HEK293T (cell line): ENCODE measurements at regions not wholly inside any gene's neighbourhood (a gene's known extent, or its start where the extent isn't known, plus 50 kb on each side); places are given as distances from the start of the nearest gene placed in this dataset.

Experiments used
- ARNT ChIP-seq: fragments of 450-650 bp; IDR thresholded peaks from 2 replicates; pipeline ENCODE4 v1.6.1; 2017; ENCODE audit warnings: mild to moderate bottlenecking
- BHLHE40 ChIP-seq: fragments of 450-650 bp; IDR thresholded peaks from 2 replicates; pipeline ENCODE4 v1.6.1; 2016; ENCODE audit warnings: mild to moderate bottlenecking, moderate library complexity, borderline replicate concordance
- FOXA1 ChIP-seq: fragments of 450-650 bp; IDR thresholded peaks from 2 replicates; pipeline ENCODE4 v1.6.1; 2016; ENCODE audit warnings: mild to moderate bottlenecking
- FOXK2 ChIP-seq: fragments of 450-650 bp; IDR thresholded peaks from 2 replicates; pipeline ENCODE4 v1.6.1; 2016; ENCODE audit warnings: mild to moderate bottlenecking
- FOXM1 ChIP-seq: fragments of 450-650 bp; IDR thresholded peaks from 2 replicates; pipeline ENCODE4 v1.6.1; 2017; ENCODE audit warnings: mild to moderate bottlenecking, borderline replicate concordance
- HDGF ChIP-seq: fragments of 450-650 bp; IDR thresholded peaks from 2 replicates; pipeline ENCODE4 v1.6.1; 2017; ENCODE audit warnings: antibody characterized with exemption, borderline replicate concordance
- SP1 ChIP-seq: fragments of 450-650 bp; IDR thresholded peaks from 2 replicates; pipeline ENCODE4 v1.6.1; 2017
- SUZ12 ChIP-seq: fragments of 450-650 bp; IDR thresholded peaks from 2 replicates; pipeline ENCODE4 v1.6.1; 2016; ENCODE audit warnings: mild to moderate bottlenecking
- TARDBP ChIP-seq: fragments of 450-650 bp; IDR thresholded peaks from 2 replicates; pipeline ENCODE4 v1.6.1; 2016
- ZNF384 ChIP-seq: fragments of 450-650 bp; IDR thresholded peaks from 2 replicates; pipeline ENCODE4 v1.6.1; 2016

GRCh38 chr1:184153731-184154130, 102.2 kb downstream of the TSEN15 start:
- TF ChIP-seq FOXM1 (no peak), HDGF (no peak), BHLHE40 (no peak), SP1 (no peak), FOXA1 (no peak), TARDBP (no peak), SUZ12 (no peak), ARNT (no peak), ZNF384 (no peak), FOXK2 (no peak)
